Skeletal muscle tissue (tissue), 3 donors: ENCODE measurements at regions not wholly inside any gene's neighbourhood (a gene's known extent, or its start where the extent isn't known, plus 50 kb on each side); places are given as distances from the start of the nearest gene placed in this dataset.

Experiments
- H3K27ac ChIP-seq: one replicate; pipeline ENCODE4 v1.7.0; 2013; ENCODE audit warnings: mild to moderate bottlenecking, low read depth, low read length, inconsistent platforms
- H3K27me3 ChIP-seq, 3 donors: one replicate each; pipeline ENCODE4 v1.7.0; 2013; ENCODE audit warnings: low read length in 3 of 3; ENCODE audit not compliant: control insufficient read depth in 3 of 3, insufficient read depth in 3 of 3
- H3K36me3 ChIP-seq, 3 donors: one replicate each; pipeline ENCODE4 v1.7.0; 2013; ENCODE audit warnings: low read length in 3 of 3; ENCODE audit not compliant: control insufficient read depth in 3 of 3, insufficient read depth in 3 of 3
- H3K4me1 ChIP-seq, 3 donors: one replicate each; pipeline ENCODE4 v1.7.0; 2013; ENCODE audit warnings: low read length in 3 of 3, mild to moderate bottlenecking in 3 of 3; ENCODE audit not compliant: control insufficient read depth in 3 of 3, insufficient read depth in 3 of 3
- H3K4me3 ChIP-seq, 3 donors: one replicate each; pipeline ENCODE4 v1.7.0; 2013; ENCODE audit warnings: low read length in 3 of 3
- H3K9ac ChIP-seq, 3 donors: one replicate each; pipeline ENCODE4 v1.7.0; 2013; ENCODE audit warnings: low read length in 3 of 3, mild to moderate bottlenecking in 3 of 3, moderate library complexity in 2 of 3, low read depth in 1 of 3
- H3K9me3 ChIP-seq, 3 donors: one replicate each; pipeline ENCODE4 v1.7.0; 2013; ENCODE audit warnings: low read length in 3 of 3; ENCODE audit not compliant: control insufficient read depth in 3 of 3
- donor health status: Osteomylitis.

DNA sequence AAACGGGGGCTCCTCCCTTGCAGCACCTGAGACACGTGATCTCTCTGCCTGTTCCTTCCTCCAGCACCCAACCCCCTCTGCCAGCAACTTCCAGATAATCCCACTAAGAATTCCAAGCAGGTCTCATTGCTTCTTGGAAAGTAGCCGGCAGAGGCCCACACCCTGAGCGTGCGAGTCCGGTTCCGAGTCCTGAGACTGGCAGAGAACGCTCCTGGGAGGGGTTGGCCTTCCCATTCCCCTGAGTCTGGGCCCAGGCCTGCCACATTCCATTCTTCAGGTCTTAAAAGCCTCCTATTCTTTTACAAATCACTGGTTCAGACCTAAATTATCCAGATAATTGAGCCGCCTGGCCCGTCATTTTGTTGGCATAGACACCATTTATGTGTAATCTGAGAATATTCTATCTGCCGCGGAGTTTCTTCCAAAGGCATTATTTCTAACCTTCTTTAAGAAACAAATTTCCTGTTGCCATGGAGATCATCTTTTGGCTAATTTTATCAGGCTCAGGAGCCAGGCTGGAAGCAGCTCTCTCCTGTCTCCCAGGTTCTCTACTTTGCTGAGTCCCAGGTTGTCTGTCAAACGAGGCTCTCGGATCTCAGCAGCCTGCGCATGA is 165.4 kb downstream of the MYCN start:
- H3K4me3 ChIP-seq, result no peak overlapping the region
- peaks cover 0 to 3% (median 0%) of the 10 kb centered on the region in 3 donors for H3K4me1 ChIP-seq
- H3K27ac ChIP-seq, result no peak overlapping the region
- H3K9me3 ChIP-seq, result no peaks in the 10 kb centered on the region
- H3K27me3 ChIP-seq, result peaks cover 7 to 9% (median 7%) of the 10 kb centered on the region in 3 donors
- no peak overlapping the region for H3K9ac ChIP-seq
- no peaks in the 10 kb centered on the region for H3K36me3 ChIP-seq

DNA sequence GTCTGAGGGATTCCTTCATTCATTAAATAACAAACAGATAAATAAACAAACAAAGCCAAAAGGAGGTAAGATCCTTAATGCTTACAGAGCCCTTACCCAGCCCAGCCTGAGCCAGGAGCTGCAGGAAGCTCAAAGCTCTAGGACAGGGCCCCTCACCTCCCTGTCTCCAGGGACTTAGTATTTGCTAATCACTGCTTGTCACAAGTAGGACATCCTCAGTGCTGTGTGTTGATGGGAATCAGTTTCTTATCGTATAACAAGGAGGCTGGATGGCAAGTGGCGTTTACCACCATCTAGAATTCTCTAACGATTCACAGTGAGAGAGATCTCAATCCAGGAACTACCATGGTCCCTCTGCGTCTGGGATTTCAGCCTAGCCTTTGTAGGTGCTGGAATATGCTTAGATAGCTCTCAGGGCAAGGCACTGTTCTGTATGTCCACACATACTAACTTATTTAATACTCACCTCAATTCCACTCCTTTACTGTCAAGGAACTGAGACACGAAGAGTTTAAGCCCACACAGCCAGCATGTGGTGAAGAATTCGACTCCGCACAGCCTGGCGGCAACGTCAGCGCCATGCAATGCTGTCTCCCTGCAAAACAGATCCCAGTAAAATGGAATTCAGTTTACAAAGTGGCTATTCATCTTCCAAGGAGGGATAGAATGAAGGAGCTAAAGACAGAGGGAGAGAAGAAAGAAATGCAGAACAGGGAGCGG is 164.8 kb downstream of the MYCN start:
- H3K9ac ChIP-seq, result no peak overlapping the region

DNA sequence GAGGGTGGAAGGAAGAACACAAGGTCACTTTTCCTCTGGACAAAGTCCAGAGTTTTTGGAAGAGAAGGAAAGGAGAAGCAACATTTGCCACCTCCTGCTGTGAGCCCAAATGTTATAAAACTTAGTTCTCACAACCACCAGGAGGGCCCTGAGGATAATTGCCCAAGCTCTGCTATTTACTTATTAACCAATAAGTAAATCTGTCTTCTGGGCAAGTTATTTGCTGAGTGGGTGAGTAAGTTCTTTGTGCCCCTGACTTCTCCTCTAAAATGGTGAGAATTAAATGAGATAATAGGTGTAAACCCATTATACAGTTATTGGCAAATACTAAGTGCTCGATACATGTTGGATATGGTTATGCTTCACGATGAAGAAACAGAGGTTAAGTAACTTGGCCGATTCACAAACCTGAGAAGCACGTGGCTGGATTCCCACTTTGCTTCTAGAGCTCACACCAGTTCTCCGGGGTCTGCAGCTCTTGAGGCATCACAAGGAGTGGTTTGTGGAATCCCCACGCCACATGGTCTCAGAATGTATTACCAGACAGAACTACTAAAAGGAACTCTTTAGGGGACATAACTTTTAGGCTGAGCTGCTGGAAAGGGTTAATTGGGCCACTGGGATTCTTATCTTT is 164.1 kb downstream of the MYCN start:
- Histone ChIP-seq H3K9ac (no peak overlapping the region), H3K4me1 (peaks cover 0 to 3% (median 0%) of the 10 kb centered on the region in 3 donors), H3K36me3 (no peaks in the 10 kb centered on the region), H3K9me3 (no peaks in the 10 kb centered on the region), H3K27ac (no peak overlapping the region), H3K27me3 (peaks cover 7 to 9% (median 7%) of the 10 kb centered on the region in 3 donors), H3K4me3 (no peak overlapping the region)

More for the DNA sequence above, 164.8 kb downstream of the MYCN start:
- Histone ChIP-seq H3K27ac (no peak overlapping the region), H3K27me3 (peaks cover 7 to 9% (median 7%) of the 10 kb centered on the region in 3 donors), H3K4me3 (no peak overlapping the region), H3K9me3 (no peaks in the 10 kb centered on the region), H3K36me3 (no peaks in the 10 kb centered on the region), H3K4me1 (peaks cover 0 to 3% (median 0%) of the 10 kb centered on the region in 3 donors)

DNA sequence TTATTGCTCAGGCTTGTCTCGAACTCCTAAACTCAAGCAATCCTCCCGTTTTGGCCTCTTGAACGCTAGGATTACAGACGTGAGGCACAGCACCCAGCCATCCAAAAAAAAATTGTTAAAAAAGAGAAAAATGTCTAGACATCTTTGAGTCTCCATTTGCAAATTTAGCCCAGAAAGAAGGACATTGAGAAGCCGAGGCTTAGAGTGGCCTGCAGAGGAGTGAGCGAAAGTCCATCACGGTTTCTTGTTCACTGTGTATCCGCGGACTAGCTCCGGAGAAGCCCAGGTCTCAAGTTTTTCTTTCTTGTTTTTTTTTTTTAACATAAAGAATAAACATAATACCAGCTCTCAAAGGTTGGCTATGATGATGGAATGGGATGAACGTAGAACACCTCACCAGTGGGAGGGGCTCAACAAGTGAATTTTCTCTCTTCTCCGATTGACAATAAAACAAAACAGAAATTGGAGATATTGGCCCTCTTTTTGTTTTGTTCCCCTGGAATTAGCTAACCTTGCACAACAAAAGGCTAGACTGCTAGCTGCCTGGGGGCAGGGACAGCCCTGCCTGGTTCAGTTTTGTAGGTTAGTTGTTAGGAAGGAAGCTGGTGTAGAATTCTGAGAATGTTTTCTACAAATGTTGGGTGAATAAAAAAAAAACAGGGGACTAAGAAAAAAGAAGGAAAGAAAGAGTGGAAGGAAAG is 163.4 kb downstream of the MYCN start:
- Histone ChIP-seq H3K36me3 (no peaks in the 10 kb centered on the region), H3K9me3 (no peaks in the 10 kb centered on the region), H3K27ac (no peak overlapping the region), H3K4me3 (no peak overlapping the region), H3K27me3 (peaks cover 7 to 9% (median 7%) of the 10 kb centered on the region in 3 donors), H3K4me1 (peaks cover 0 to 3% (median 0%) of the 10 kb centered on the region in 3 donors), H3K9ac (no peak overlapping the region)

DNA sequence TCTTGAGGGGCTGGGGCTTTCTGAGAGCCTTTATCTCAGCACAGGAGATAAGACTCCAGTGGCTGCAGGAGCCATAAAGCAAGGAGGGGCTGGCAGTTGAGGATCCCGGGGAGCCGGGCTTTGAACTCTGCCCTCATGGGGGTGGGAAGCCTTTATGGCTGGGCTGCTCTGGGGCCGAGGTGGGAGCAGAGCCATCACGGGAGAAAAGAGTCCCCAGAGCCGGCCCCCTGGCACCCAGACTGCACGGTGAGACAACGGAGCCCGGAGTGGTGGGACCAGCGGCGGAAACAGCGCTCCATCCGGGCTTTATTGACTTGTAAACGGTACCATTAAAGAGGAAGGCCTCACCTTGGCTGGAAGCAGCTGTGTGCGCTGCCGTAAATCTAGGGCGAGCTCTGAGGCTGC is 162.6 kb downstream of the MYCN start:
- Histone ChIP-seq H3K9me3 (no peaks in the 10 kb centered on the region), H3K4me3 (no peak overlapping the region), H3K9ac (no peak overlapping the region), H3K27ac (no peak overlapping the region), H3K36me3 (no peaks in the 10 kb centered on the region), H3K4me1 (peaks cover 0 to 3% (median 0%) of the 10 kb centered on the region in 3 donors), H3K27me3 (peaks cover 7 to 9% (median 7%) of the 10 kb centered on the region in 3 donors)

DNA sequence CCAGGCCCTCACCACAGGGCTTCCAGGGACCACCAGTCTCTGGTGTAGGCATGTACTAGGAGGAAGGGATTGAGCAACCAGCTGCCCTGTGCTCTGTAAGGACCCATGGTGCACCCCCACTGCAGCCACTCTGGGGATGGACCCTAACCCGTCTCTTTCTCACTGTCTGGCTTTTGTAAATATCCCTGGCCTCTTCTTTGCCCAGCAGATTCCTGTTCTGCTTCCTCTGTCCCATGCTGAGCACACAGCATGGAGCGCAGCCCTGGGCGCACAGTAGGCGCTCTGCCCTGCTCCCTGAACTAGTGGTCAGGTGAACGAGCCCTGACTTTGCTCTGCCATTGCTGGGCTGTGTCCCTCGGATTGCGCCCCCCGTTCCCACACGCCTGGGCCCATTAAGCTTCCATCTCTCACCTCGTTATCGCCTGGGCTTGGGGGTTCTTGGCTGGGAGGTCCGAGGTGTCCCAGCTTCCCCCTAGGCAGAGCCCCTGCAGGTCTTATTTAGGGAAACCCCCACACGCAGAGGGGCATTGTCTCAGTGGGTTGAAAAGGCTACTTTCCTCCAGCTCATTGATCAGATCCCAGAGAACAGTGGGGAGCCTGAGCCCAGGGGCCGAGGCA is 162.1 kb downstream of the MYCN start:
- no peak overlapping the region for H3K4me3 ChIP-seq
- peaks cover 7 to 9% (median 7%) of the 10 kb centered on the region in 3 donors for H3K27me3 ChIP-seq
- H3K4me1 ChIP-seq, result peaks cover 0 to 3% (median 0%) of the 10 kb centered on the region in 3 donors

GRCh38 chr2:16101196-16101595 is 160.8 kb downstream of the MYCN start:
- Histone ChIP-seq H3K27me3 (peaks cover 7 to 9% (median 7%) of the 10 kb centered on the region in 3 donors), H3K27ac (no peak overlapping the region), H3K36me3 (no peaks in the 10 kb centered on the region), H3K4me3 (no peak overlapping the region), H3K9ac (no peak overlapping the region), H3K9me3 (no peaks in the 10 kb centered on the region), H3K4me1 (peaks cover 0 to 3% (median 0%) of the 10 kb centered on the region in 3 donors)

More for the DNA sequence above, 162.1 kb downstream of the MYCN start:
- Histone ChIP-seq H3K27ac (no peak overlapping the region), H3K36me3 (no peaks in the 10 kb centered on the region), H3K9me3 (no peaks in the 10 kb centered on the region), H3K9ac (no peak overlapping the region)

DNA sequence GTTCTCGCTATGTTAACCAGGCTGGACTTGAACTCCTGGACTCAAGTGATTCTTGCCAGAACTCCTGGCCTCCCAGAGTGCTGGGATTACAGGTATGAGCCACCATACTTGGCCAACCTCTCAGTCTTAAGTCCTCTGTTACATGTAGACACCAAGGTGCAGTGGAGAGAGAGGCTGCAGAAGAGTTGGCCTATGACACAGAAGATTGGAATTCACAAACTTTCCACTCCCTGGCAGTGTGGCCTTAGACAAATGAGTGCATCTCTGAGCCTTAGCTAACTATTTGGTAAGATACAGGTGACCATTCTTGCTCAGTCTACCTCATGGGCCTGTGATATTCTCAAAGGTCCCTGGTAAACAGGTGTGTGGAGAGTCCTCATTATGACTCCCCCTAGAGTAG is 159.7 kb downstream of the MYCN start:
- Histone ChIP-seq H3K36me3 (no peaks in the 10 kb centered on the region), H3K4me3 (no peak overlapping the region)

GRCh38 chr2:16099326-16099725 is 159.0 kb downstream of the MYCN start:
- Histone ChIP-seq H3K4me1 (peaks cover 0 to 3% (median 0%) of the 10 kb centered on the region in 3 donors), H3K36me3 (no peaks in the 10 kb centered on the region), H3K9me3 (no peaks in the 10 kb centered on the region), H3K27ac (no peak overlapping the region), H3K4me3 (no peak overlapping the region), H3K9ac (no peak overlapping the region), H3K27me3 (peaks cover 0 to 8% (median 5%) of the 10 kb centered on the region in 3 donors)

More for the DNA sequence above, 159.7 kb downstream of the MYCN start:
- Histone ChIP-seq H3K27ac (no peak overlapping the region), H3K4me1 (peaks cover 0 to 3% (median 0%) of the 10 kb centered on the region in 3 donors), H3K9me3 (no peaks in the 10 kb centered on the region), H3K9ac (no peak overlapping the region), H3K27me3 (peaks cover 2 to 5% (median 4%) of the 10 kb centered on the region in 3 donors)
